ENCODE measurements at regions not wholly inside any gene's neighbourhood (a gene's known extent, or its start where the extent isn't known, plus 50 kb on each side); places are given as distances from the start of the nearest gene placed in this dataset.

DNA sequence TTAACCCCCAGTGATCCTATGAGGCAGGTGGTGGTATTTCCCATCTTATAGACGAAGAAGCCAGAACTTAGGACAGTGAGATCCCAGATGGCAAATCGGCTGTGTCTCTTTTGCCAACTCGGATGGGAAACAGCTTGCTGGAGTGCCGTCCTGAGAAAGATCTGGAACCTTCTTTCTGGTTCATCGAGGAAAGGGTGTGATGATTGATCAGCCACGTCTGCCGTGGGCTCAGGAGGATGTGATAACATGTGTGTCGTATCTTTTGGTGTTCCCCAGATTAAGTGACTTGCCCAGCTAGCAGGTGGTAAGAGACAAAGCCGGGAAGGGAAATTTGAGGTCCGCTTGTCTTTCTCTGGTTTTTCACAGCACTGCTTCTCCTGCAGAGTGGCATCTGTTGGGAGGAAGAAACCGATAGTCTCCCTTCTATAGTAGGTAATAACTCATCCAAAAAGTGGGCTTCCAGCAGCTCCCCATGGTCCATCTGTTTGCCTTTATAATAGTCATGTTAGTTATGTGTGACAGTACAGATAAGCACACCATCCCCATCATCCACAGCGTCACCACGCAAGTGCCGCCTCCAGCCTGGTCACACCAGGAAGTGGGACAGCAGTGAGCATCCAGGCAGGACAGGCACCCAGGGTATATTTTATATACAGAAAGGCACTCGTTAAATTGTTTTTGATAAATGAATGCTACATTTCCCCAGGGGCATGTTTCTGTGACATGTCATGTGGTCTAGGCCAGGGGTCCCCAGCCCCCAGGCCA lies 175.5 kb downstream of the KATNIP start:
- Mint-ChIP-seq H3K27me3 (ENCODE audit: low read depth) (no peaks in the 10 kb centered on the region), H3K4me1 (ENCODE audit: low read depth) (peaks cover 33% of the 10 kb centered on the region), H3K36me3 (ENCODE audit: low read depth) (peaks cover 8% of the 10 kb centered on the region), H3K27ac (ENCODE audit: unreplicated experiment) (no peak overlapping the region), H3K4me3 (ENCODE audit: unreplicated experiment) (no peak overlapping the region), H3K9me3 (ENCODE audit: low read depth) (no peaks in the 10 kb centered on the region)
- DNase-seq (ENCODE audit: low spot score) = no peak
- no peak for TF ChIP-seq CTCF (IDR thresholded peaks at IDR 0.05)

GRCh38 chr16:27726621-27727261 lies 176.8 kb downstream of the KATNIP start:
- Mint-ChIP-seq H3K27me3 (ENCODE audit: low read depth) (no peaks in the 10 kb centered on the region), H3K4me3 (ENCODE audit: unreplicated experiment) (no peak overlapping the region)

GRCh38 chr16:27727941-27728340 lies 178.0 kb downstream of the KATNIP start:
- no peaks in the 10 kb centered on the region for H3K27me3 Mint-ChIP-seq (ENCODE audit: low read depth)
- no peak overlapping the region for H3K27ac Mint-ChIP-seq (ENCODE audit: unreplicated experiment)
- no peak for DNase-seq (ENCODE audit: low spot score)
- no peak for TF ChIP-seq CTCF (IDR thresholded peaks at IDR 0.05)
- no peaks in the 10 kb centered on the region for H3K9me3 Mint-ChIP-seq (ENCODE audit: low read depth)
- H3K36me3 Mint-ChIP-seq (ENCODE audit: low read depth) = peaks cover 7% of the 10 kb centered on the region
- H3K4me3 Mint-ChIP-seq (ENCODE audit: unreplicated experiment) = no peak overlapping the region
- peaks cover 23% of the 10 kb centered on the region for H3K4me1 Mint-ChIP-seq (ENCODE audit: low read depth)

More at GRCh38 chr16:27726621-27727261, 176.8 kb downstream of the KATNIP start:
- Mint-ChIP-seq H3K27ac (ENCODE audit: unreplicated experiment) (no peak overlapping the region), H3K36me3 (ENCODE audit: low read depth) (peaks cover 9% of the 10 kb centered on the region), H3K9me3 (ENCODE audit: low read depth) (no peaks in the 10 kb centered on the region), H3K4me1 (ENCODE audit: low read depth) (peaks cover 24% of the 10 kb centered on the region)
- DNase-seq (ENCODE audit: low spot score) = no peak
- TF ChIP-seq CTCF (IDR thresholded peaks at IDR 0.05) = no peak

GRCh38 chr16:27728691-27729090 lies 178.7 kb downstream of the KATNIP start:
- H3K27me3 Mint-ChIP-seq (ENCODE audit: low read depth) = no peaks in the 10 kb centered on the region
- H3K4me3 Mint-ChIP-seq (ENCODE audit: unreplicated experiment) = no peak overlapping the region
- H3K4me1 Mint-ChIP-seq (ENCODE audit: low read depth) = peaks cover 19% of the 10 kb centered on the region
- no peak for TF ChIP-seq CTCF (IDR thresholded peaks at IDR 0.05)
- H3K27ac Mint-ChIP-seq (ENCODE audit: unreplicated experiment) = no peak overlapping the region
- H3K36me3 Mint-ChIP-seq (ENCODE audit: low read depth) = peaks cover 5% of the 10 kb centered on the region
- no peaks in the 10 kb centered on the region for H3K9me3 Mint-ChIP-seq (ENCODE audit: low read depth)
- DNase-seq (ENCODE audit: low spot score) = no peak

DNA sequence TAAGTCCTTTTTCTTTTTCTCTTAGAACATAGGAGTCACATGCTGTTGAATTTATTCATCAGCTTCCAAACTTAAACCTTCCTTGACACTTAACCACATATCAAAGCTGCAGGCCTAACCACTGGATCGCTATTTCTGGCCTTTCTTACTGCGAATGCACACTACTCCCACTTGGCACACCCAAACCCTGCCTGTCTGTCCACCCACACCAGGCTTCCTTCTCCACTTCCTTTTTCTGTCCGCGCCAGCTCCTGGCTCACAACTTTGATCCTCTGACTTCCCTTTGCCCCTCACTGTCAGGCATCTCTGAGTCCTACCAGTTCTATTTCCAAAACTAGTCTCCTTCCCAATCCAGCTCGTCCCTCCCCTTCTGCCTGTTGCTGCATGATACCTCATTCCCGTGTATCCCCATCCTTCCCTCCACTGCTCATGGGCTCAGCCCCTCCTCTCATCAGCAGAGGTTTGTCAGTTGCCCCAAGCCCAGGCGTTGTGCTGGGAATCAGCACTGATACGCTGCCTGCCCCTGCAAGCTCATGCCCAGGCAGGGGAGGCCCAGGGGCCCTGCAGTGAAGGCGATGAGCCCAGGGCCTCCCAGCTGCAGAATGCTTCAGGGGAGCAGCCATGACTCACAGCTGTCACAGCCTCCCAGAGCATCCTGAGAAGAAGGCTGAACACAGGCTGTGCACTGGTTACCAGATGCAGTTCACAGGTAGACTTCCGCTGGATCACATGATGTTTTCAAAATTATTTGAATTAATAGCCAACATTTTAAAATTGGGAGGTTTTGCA lies 179.8 kb downstream of the KATNIP start:
- Mint-ChIP-seq H3K9me3 (ENCODE audit: low read depth) (no peaks in the 10 kb centered on the region), H3K27me3 (ENCODE audit: low read depth) (no peaks in the 10 kb centered on the region), H3K36me3 (ENCODE audit: low read depth) (peaks cover 5% of the 10 kb centered on the region), H3K27ac (ENCODE audit: unreplicated experiment) (peak overlapping the region; percentile 1), H3K4me1 (ENCODE audit: low read depth) (peaks cover 10% of the 10 kb centered on the region), H3K4me3 (ENCODE audit: unreplicated experiment) (no peak overlapping the region)
- no peak for DNase-seq (ENCODE audit: low spot score)
- no peak for TF ChIP-seq CTCF (IDR thresholded peaks at IDR 0.05)
